Pancreas (tissue), 10 donors: ENCODE measurements at regions not wholly inside any gene's neighbourhood (a gene's known extent, or its start where the extent isn't known, plus 50 kb on each side); places are given as distances from the start of the nearest gene placed in this dataset.

ENCODE experiments used
- ATAC-seq, 4 donors: fragments of 200-7000 bp; cut with Tn5 transposase; one replicate each; pipeline versions ENCODE4 v1.8.0 to v1.9.1; 2020; ENCODE audit warnings: mild to moderate bottlenecking in 4 of 4, moderate library complexity in 4 of 4
- DNase-seq, 6 donors: peaks; one replicate each; pipeline ENCODE4 v3.0.0-alpha.2; 2020
- FAIRE-seq: peaks from 2 replicates; lab custom pipeline; 2012; peaks lifted over from hg19 to GRCh38; lab: Jason Lieb, UNC
- H3K27ac ChIP-seq, 4 donors: fragments of 200-600 bp; sonication (generic); 1 replicate in 3 of 4; 2 replicates in 1 of 4; pipeline versions ENCODE4 v1.5.0 to v1.8.0; 2020
- H3K27me3 ChIP-seq, 4 donors: fragments of 200-600 bp; one replicate each; pipeline ENCODE4 v1.8.0; 2021
- H3K36me3 ChIP-seq, 3 donors: fragments of 200-600 bp; sonication (generic) in 1 of 3; one replicate each; pipeline versions ENCODE4 v1.5.0 to v1.8.0; 2020 to 2021
- H3K4me1 ChIP-seq, 3 donors: fragments of 200-600 bp; one replicate each; pipeline ENCODE4 v1.8.0; 2021
- H3K4me3 ChIP-seq, 4 donors: fragments of 200-600 bp; sonication (generic) in 2 of 4; one replicate each; pipeline versions ENCODE4 v1.5.0 to v1.8.0; 2020 to 2021
- H3K9me3 ChIP-seq, 4 donors: fragments of 200-600 bp; one replicate each; pipeline ENCODE4 v1.8.0; 2021
- CTCF ChIP-seq, 4 donors: fragments of 200-600 bp; sonication (generic) in 3 of 4; IDR thresholded peaks; one replicate each; pipeline versions ENCODE4 v1.5.0 to v1.8.0; 2021; ENCODE audit warnings: antibody characterized with exemption in 4 of 4
- WGBS, 2 donors: extraction: QIAGEN DNeasy Blood & Tissue Kit; methylation state at CpG; one replicate each; pipeline ENCODE4 v1.1.7; 2013; 5-methylcytosine and 5-hydroxymethylcytosine counted together
- intact Hi-C, 3 donors: fragments of 100-400 bp; cut with DNase I; formaldehyde crosslinking; loops; one replicate each; pipeline versions ENCODE4 v1.11.1 to v1.14.2; 2022
- donor health status: healthy with polysubstance abuse.
- donor health status: DM: no; HTN: no; CAD: no; lungs with moderate emphysema.
- donor health status: DM: no; HTN: no; CAD: no.
- donor health status: control.
- donor health status: control.
- donor health status: Bipolar disorder and iron deficiency.
- donor health status: DM: yes; HTN: yes; CAD: no.
- donor health status: DM: no; HTN: no; CAD: no.
- donor health status: DM: no; HTN: no; CAD: no.
- donor health status: DM: yes; HTN: yes; CAD: no.

GRCh38 chr21:17671733-17672132, 59.0 kb upstream of the BTG3 start:
- TF ChIP-seq CTCF (IDR thresholded peaks at IDR 0.05): no peak
- WGBS, 2 donors: 34 to 35% methylated on average over 4 of the region's 4 CpGs
- no peak for DNase-seq
- no peaks in the 10 kb centered on the region for H3K27me3 ChIP-seq
- H3K4me3 ChIP-seq: no peak overlapping the region
- intact Hi-C loops: no loop called here
- FAIRE-seq: no peak
- peak in 3 of 4 donors; percentile 43 to 62 (median 54) for ATAC-seq
- no peaks in the 10 kb centered on the region for H3K9me3 ChIP-seq
- H3K36me3 ChIP-seq: no peaks in the 10 kb centered on the region
- H3K4me1 ChIP-seq: no peaks in the 10 kb centered on the region
- no peak overlapping the region for H3K27ac ChIP-seq

- no peak for FAIRE-seq
- no peak for ATAC-seq
- H3K27me3 ChIP-seq: no peaks in the 10 kb centered on the region
- H3K4me3 ChIP-seq: no peak overlapping the region
- intact Hi-C loops: no loop called here
- H3K36me3 ChIP-seq: no peaks in the 10 kb centered on the region
- H3K9me3 ChIP-seq: no peaks in the 10 kb centered on the region
- H3K4me1 ChIP-seq: no peaks in the 10 kb centered on the region
- no peak for DNase-seq
- WGBS, 2 donors: 76 to 86% methylated on average over 5 of the region's 5 CpGs
- no peak for TF ChIP-seq CTCF (IDR thresholded peaks at IDR 0.05)
- no peak overlapping the region for H3K27ac ChIP-seq
Observed at GRCh38 chr21:17668479-17669140, 55.9 kb upstream of the BTG3 start.

- 68 to 79% methylated on average over 5 of the region's 5 CpGs for WGBS, 2 donors
- no peaks in the 10 kb centered on the region for H3K27me3 ChIP-seq
- FAIRE-seq (no peak), ATAC-seq (no peak), DNase-seq (no peak)
- no peaks in the 10 kb centered on the region for H3K9me3 ChIP-seq
- H3K4me1 ChIP-seq: no peaks in the 10 kb centered on the region
- no peaks in the 10 kb centered on the region for H3K36me3 ChIP-seq
- H3K27ac ChIP-seq: no peak overlapping the region
- TF ChIP-seq CTCF (IDR thresholded peaks at IDR 0.05): no peak
- H3K4me3 ChIP-seq: no peak overlapping the region
- intact Hi-C loops: no loop called here
Observed at GRCh38 chr21:17667256-17667655, 54.6 kb upstream of the BTG3 start.
